ENCODE measurements at regions not wholly inside any gene's neighbourhood (a gene's known extent, or its start where the extent isn't known, plus 50 kb on each side); places are given as distances from the start of the nearest gene placed in this dataset.
"Not testable (repeated sequence)": the region's sequence is repeated elsewhere in the genome, so short reads cannot be mapped to it uniquely, and the experiment has no call there.

DNA sequence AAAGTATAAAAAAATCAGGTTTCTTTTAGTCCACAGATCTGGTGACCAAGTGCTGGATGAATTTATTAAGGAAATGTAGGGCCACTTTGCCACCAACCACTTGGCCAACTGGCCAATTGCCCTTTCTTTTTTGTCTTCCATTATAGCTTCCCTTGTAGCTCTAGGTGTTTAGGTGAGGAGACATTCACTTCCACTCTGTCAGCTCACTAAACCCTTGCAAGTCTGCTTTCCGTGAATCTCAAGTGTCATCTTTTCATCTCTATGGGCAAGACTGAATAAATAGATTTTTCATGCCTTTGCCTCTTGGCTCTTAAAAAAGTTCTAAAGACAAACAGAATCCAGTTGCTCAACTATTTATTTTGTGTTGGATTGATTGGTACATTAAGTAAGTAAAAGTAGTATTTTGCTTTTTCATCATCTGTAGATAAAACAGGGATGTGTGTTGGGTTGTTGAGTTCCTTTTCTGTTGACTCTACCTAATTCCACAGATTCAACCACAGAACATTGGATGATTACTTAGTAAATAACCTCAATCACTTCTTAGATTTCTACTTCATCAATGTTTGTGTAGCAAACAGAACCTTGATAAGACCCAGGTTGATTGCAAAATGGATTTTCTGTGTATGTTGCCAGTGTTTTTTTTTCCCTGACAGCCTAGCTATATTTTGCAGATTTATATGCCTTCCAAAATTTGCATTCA lies 68.1 kb upstream of the GRXCR1 start:
- no peak for DNase-seq

DNA sequence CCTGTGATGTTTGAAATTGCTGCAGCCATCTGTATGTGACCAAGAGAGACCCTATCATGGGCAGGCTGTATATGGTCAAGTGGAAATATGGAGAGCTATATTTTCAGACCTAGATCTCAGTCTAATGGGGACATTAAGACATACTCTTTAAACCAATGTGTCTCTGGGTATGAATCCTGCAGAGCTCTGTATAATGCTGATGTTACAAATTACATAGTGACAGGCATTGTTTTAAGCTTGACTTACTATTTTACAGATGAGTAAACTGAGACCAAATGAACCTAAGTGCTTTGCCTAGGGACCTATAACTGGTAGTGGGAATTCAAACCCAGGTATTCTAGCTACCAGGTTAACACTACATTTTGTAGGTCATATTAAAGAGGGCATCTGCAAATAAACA lies 71.3 kb upstream of the GRXCR1 start:
- no peak for DNase-seq

DNA sequence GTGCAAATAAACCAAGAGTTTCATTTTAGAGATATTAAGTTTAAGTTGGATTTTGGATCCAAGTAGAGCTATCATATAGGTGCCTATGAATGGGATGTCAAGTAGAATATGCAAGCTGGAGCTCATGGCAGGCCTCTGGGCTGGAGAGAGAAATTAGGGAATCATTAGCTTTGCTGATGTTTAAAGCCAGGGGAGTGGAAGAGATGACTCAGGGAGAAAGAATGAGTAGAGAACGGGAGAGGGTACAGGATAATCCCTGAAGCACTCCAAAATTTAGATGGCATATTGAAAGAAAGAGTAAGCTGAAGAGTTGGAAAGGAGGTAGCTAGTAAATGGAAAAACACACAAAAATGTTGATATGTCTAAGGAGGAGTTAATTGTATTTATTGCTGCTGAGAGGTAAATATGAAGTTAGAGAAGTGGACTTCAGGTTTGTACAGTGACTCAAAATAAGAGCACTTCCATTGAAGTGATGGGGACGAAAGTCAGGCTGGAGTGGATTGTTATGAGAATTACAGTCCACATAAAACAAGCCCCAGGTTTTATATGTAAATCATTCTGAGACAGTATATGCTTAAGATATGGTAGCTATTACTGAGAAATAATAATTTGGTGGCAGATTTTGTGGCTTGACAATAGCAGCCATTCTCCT lies 72.5 kb upstream of the GRXCR1 start:
- no peak for DNase-seq

DNA sequence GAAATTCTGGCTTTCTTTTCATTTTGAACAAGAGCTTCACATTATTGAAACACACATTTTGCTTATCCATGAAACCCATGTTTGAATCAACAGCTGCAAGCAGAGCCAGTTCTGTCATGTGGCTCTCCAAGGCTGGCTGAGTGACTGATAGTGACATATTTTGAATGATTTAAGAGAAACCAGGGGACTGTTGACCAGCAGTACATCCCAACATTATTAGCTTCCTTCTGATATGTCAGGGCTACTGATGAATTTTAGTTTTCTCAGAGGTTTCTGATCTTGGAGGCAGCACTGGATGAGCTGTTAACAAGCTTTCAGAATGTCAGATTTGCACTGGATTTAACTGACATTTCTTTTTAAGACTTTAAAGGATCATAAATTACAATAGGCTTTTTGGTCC lies 74.6 kb upstream of the GRXCR1 start:
- DNase-seq: no peak

DNA sequence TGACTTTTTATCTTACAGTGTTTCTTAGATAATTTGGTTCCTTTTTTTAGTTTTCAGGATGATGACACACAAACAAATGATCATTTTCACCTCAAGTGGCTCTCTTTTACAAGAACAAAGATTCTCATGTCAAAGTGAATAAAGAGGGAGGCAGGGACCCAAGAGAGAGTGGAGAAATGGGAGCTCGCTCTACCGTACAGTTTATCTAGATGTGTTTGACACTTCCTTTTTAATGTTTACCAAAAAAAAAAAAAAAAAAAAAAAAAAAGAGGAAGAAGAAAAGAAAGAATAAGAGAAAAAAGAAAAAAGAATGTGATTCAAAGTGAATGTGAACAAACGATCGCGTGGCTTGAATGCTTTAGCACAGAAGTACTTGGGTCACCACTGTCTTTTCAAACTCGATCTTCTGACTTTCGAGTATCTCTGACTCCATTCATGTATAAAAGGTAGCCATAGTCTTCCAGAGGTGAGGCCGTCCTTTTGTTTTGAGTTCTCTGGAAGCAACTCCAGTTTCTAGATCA lies 75.6 kb upstream of the GRXCR1 start:
- DNase-seq: no peak

DNA sequence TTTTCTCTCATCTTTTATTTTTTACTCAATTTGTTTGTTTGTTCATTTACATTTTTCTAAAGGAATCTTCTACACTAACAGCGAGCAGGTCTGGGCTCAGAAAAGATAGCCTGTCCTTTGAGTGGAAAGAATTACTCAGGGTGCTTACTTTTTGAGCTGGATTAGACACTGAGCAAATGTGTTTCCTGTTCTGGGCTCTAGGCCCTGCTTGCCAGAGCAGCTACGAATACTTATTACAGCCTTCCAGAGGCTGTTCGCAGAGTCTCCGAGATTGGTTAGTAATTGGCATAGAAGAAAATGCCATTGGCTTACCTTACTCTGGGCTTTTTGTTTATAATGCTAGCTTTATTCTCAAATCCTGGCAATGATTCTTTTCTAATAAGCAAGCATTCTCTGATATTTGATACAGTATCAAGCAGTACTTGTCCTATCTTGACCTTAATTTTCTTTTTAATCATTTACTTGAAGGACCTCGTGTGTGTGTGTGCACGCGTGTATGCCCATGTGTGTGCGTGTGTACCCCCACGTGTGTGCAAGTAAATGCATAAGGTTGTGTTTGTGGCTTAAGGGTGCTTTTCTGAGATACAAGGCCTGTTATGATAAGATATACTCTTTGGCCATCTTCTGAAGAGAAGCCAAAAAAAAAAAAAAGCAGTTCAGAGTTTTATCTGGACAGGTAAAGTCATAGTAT lies 76.2 kb upstream of the GRXCR1 start:
- no peak for DNase-seq

DNA sequence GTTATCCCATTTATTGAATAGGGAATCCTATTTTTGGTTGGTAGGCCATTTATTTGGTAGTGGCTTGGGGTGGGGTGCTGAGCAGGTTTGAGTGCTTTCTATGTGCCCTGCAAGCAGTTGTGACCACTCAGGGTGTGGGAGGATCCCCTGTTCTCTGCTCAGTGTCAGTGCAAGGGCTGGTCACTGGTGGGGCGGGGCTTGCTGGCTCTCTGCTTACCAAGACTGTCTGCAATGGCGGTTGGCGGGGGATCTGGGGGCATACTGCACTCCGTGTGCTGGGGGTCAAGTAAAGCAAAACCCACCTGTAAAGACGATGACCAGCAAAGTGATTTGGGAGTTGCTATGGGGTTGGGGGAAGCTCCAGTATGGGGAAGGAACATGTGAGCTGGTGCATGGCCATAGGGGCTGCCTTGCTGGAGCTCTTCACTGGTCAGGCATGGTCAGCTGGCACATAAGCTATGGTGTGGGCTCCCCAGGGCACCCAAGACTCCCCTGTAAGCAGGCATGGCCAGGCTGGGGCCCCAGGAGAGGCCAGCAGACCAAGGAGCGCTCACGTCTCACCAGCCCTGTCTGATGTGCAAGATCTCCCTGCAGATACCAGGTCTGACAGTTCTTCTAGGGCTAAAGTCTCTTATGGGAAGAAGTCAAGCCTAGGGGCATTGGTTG lies 83.0 kb upstream of the GRXCR1 start:
- no peak for DNase-seq

DNA sequence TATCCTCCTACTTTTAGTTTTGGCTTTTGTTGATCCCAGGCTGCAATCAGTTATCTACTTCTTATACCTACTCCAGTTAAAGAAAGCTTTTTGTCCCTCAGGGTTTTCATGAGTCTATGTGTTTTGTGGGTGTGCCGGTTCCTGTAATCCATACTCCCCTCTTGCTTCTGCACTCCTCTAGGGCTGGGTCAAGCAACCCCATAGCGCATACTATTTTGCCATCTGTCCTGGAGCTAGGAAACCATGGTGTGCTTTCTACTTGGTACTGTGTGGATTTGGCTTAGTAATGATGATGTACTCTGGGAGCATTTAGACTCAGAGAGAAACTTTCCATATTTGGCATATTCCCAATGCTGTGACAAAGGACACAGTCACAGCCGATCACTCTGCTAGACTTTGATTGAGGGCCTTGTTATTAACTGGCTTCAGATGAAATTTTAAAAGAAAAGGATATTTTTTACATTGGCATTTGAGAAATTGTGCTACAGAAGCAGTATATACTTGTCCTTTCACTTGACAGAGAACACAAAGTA lies 86.1 kb upstream of the GRXCR1 start:
- DNase-seq: no peak

DNA sequence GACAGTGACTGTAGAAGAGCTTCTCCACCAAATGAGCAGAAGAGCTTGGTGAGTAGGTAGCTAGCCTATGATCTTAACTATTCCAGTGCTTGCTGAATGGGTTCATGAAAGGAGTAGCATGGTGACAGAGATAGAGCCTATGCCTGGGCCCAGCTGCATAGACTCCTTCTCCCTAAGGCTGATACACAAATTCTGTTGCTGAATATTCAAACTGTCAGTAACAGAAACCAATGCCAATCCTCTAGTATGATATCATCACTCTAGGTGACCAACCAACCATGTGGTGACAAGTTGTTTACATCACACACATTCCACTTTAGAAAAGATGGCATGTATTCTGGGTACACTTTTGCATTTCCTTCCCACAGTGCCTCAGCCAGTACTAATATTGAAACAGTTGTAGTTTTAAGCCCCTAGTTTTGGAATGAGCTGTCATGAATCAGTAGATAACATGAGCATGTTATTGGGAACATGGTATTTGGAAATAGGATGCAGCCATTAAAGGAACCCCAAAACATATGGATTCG lies 103.4 kb upstream of the GRXCR1 start:
- no peak for DNase-seq

DNA sequence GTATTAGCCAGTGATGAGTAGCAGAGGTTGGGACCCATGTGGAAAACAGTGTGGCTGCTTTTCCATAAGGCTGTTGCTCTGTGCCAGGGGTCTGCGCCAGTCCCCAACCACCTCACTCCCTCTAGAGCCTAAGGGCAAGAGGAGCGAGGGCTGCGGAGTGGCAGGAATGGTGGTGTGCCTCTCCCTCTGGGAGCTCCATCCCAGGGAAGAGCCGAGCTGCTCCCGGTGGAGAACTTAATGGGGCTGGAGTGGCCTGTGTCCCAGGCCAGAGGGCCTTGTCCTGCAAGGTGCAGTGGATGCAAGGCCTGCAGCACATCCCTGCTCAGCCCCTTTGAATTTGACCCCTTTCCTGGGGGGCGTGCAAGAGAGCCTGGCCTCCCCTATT lies 105.4 kb upstream of the GRXCR1 start:
- no peak for DNase-seq

DNA sequence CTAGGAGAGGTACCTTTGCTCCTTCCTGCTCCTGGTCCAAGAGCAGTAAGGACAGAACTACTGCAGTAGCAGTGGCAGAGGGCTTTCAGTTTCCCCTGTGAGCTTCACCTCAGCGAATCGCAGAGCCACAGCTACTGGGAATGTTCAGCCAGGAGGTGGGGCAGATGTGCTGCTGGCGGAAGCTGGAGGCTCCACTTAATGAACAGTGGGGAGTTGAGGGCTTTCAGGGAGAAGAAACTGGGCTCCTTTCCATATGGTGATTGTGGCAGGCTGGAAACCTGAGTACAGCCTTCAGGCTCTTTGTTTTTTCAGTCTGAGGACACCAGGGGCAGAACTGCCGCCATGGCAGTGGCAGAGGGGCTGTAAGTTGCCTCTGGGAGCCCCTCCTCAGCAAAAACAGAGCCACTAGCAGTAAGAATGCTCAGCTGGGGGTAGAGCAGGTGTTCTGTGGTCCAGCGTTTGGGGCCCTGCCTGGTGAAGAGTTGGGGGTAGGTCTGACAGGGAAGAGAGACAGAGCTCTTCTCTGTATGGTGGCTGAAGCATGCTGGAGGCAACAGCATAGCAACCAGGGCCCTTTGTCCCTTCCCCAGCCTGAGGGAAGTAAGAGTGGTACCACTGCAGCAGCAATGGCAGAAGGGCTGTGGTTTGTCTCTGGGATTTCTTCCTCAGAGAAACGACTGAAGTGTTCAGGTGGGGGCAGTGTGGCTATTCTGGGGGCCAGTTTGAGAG lies 106.0 kb upstream of the GRXCR1 start:
- no peak for DNase-seq

DNA sequence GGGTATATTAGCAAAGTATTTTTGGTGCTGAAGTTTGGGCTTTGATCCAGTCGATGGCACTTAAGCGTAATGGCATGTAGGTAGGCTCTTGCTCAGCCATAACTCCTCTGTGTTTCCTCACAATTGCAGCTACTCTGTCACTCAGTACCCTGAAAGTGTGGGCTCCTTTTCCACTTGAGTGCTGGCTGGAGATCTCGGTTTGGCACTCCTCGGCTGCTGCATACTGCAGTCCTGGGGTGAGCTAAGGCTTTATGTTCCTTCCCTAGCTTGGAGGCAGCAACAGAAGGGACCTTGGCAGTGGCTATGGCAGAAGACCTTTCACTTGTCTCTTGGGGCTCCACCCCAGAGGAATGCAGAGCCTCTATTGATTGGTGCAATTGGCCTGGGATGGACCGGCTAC lies 106.7 kb upstream of the GRXCR1 start:
- DNase-seq: no peak

DNA sequence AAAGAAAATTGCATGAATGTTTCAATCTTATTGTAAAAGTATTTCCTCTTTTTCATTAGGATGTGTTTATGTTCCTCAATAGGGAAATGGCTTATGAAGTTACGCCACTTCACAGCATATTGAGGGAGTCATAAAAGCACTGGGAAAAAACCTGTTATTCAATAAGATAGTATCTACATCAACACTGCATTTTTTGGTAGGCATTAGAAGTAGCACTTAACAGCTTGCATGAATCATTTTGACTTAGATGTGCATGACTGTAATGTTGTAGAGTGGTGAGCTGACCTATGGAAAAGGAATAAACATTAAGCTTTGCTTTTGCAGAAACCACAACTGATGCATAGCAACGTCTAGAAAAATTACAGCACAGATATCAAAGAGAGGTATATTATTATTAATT lies 111.2 kb upstream of the GRXCR1 start:
- no peak for DNase-seq

DNA sequence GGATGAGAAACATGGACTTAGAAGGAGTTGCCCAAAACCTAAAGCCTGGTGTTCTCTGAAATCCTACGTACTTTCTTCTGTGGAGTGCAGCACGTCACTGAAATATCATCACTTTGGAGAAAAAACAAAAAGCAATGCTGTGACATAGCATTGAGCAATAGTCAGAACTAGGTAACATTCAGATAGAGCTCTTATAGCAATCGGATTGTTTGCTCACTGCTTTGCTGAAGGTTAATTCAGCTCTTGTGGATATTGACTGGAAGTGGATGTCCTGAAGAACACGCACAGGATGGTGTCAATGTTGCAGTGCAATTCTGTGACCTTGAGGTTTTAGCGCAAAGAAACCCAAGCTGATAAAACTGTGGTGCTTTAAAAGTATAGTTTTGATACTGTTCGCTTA lies 114.2 kb upstream of the GRXCR1 start:
- no peak for DNase-seq

DNA sequence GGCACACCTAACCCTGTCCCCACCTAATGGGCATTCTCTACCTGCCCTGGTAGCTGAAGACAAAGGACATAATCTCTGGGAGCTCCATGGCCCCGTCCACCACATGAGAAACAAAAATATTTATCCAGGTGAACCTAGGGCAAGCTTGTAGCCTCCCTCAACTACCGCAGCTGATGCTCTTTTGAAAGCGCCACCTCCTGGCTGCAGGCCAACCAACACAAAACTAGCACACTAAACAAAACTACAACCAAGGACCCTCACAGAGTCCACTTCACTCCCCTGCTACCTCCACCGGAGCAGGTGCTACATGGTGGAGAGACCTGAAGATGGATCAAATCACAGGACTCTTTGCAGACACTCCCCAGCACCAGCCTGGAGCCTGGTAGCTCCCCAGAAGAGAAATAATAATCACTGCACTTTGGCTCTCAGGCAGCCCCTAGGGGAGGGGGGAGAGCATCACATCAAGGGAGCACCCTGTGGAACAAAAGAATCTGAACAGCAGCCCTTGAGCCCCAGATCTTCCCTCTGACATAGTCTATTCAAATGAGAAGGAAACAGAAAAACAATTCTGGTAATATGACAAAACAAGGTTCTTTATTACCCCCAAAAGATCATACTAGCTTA lies 111.3 kb upstream of the ATP8A1 start:
- no peak for DNase-seq

DNA sequence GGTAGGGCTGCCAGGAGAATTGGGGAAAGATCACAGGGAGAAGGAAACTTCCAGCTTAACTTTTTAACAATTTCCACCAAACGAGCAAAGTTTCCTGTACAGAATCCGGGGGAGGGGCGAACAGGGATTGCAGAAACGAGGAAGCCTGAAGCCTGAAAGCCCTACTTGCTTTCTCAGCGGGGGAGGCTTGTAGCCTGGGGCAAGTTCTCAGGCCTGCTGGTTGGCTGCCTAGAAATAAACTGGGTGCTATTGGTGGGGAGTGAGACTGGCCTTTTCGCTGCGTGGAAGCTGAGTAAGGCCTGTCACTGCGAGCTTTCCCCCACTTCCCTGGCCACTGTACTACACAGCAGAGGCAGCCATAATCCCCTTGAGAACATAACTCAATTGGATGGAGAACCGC lies 110.8 kb upstream of the ATP8A1 start:
- DNase-seq: no peak

DNA sequence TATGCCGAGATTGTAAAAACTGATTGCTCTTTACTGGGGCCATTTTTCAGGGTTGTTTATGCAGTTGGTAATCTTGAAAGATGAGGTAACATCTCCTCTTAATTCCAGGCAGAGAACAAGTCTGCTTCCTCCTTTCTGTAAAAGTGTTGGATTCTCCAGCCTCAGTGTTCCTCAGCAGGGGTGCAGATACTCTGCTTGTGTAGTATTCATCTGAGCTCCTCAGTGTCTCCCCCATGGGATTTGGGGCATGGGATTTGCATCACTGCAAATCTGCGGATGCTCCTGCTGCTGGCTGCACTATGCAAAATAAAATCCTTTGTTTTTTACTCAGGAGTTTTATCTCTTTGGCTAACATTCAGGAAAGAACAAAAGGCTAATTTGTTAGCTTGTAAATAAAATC lies 104.9 kb upstream of the ATP8A1 start:
- DNase-seq: no peak

DNA sequence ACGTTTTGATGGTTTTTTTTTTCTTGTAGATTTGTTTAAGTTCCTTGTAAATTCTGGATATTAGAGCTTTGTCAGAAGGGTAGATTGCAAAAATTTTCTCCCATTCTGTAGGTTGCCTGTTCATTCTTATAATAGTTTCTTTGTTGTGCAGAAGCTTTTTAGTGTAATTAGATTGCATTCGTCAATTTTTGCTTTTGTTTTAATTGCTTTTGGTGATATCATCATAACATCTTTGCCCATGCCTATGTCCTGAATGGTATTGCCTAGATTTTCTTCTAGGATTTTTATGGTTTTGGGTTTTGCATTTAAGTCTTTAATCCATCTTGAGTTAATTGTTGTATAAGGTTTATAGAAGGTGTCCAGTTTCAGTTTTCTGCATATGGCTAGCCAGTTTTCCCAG lies 98.1 kb upstream of the ATP8A1 start:
- not testable (repeated sequence) for DNase-seq

DNA sequence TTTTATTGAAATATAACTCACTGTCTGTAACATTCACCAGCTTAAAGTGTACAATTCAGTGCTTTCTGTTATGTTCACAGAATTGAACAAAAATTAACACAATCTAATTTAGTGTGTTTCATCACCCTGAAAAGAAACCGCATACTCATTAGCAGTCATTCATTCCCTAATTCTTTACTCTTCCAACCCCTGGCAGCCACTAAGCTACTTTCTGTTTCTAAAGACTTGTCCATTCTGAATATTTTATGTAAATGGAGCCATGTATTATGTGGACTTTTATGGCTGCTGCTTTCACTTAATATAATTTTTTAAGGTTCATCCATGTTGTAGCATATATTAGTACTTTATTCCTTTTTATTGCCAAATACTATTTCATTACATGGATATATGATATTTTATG lies 94.7 kb upstream of the ATP8A1 start:
- DNase-seq: no peak

DNA sequence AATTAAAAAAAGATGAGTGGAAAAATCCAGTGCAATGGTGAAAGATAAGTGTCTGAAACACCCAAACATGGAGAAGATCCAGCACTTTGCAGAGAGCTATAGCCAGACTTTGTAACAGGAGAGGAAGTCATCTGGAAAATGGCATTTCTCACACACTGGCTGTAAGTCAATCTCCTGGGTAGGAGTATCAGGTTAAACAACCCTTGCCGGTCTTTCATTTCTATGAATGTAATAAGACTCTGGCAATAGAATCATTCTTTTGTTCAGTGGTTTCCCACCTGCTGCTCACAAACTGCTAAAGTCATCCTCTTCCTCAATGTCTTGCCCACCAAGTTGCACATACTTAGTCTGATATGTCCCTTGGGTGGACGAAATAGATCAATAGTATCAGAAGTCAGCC lies 94.0 kb upstream of the ATP8A1 start:
- DNase-seq: no peak

DNA sequence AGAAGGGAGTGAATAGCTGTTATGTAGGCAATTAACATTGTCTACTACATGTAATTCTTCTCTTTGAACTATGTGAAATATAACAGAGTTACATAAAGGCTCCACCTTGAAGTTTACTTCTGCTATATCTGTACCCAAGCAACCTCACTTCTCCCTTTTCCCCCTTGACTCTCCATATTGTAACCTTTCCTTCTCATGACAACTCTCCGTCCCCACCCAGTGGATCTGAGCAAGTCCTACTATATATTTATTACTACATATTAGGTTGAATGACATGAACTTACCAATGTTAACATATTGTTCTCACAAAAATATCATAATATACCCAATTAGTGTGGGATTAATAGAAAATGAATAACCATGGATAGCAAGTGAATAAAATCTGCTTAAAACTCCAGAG lies 93.2 kb upstream of the ATP8A1 start:
- DNase-seq: peak; percentile 24

DNA sequence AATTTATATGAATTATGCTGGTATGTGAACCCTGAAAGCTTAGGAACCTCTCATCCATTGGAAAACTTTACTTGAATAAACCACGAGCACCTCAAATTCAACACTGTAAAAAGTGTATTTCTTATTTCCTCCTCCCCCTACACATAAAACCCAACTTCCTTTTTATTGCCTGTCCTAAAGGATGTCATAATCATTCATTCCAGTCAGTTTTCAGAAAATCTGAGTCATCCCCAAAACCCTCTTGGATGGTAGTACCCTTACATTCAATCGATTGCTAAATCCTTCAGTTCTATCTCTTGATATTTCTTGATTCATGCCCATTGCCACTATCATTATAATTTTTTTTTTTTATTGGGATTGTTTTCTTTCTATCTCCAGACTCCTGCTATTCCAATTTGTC lies 91.1 kb upstream of the ATP8A1 start:
- DNase-seq: no peak
